ENCODE measurements at regions not wholly inside any gene's neighbourhood (a gene's known extent, or its start where the extent isn't known, plus 50 kb on each side); places are given as distances from the start of the nearest gene placed in this dataset.
A peak's percentile ranks its signal among the peaks of the same experiment; 100 is the strongest.

DNA sequence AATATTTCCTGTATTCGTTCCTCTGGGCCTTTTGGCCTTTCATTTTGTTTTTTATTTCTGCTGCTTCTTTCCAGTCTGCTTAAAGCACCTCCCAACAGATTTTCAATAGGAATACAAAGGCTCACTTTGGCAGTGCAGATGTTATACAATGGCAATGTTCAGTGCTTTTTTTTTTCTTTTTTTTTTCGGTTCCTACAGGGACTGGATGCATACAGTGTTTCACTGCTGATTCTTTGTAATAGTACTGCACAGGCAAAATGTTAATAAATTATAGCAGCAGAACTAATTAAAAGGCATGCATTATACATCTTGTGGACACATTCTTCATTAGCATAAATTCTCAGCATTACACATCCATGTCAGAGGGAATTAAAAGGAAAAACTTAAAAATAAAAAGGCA lies 356.6 kb upstream of the C9orf72 start:
- no peak for DNase-seq

DNA sequence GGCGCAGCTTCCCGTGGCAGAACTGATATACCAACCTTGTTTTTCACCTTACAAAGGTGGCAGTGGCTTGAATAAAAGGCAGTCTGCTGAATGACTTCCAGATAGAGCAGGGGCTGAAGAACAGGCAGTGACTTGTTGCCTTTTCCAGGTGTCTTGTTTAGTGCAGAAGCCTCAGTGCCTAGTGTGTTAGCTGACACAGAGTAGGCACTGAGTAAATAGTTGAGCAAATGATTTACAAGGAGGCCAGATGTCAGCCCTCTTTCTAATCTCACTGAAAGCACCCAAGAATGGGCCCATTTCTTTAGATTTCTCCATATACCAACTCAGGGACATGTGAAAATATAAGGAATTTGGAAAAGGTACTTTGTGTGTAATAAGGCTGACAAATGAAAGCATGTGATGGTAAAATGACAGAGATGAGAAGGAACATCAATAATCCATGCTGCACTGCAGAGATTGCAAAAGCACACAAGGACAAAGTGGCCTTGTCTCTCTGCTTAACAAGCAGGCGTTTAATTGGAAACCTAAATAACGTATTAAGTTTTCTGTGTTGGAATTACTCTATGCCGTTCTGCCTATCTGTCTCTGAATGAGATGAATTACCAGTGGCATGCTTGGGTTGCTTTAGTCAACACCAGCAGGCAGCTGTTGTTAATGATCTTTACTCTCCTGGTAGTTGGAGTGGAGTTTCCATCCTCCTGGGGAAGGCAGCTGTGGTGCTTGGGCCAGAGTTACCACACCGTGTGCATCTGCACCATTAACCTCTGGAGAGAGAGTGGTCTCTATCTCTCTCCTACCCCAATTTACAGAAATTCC lies 360.1 kb upstream of the C9orf72 start:
- DNase-seq: no peak

DNA sequence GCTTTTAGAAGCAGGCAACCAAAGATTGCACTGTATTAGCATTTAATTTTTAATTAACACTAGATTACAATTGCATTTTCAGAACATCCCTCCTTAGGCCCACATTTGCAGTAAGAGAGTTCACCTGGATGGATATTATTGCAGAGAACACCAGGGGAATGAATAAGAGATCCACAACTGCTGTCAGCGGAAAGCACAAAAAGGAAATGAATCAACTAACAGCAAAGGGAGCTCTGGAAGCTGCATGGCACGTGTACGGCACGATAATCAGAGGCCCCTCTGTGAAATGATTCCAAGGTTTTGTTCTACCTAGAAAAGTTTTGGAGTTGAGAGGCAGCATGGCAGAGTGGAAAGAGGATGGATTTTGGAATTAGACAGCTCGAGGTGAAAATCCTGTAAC lies 361.2 kb upstream of the C9orf72 start:
- no peak for DNase-seq

DNA sequence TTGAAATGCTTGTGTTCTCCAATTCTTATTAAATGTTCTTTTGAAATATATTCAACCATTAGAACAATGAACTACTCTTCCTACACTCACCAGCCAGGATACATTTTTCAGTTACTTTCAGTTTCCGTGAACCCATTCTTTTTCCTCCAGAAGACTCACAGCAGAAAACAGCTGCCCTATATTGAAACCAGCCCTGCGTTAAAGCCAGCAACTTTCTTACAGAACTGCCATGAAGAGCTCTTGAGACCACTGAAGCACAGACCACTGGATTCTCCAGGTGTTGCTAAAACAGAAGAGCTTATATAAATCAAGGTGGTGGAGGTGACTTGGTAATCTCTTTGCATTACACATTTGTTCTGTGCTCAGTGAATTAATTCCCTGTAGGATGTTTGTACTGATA lies 365.9 kb upstream of the C9orf72 start:
- no peak for DNase-seq

DNA sequence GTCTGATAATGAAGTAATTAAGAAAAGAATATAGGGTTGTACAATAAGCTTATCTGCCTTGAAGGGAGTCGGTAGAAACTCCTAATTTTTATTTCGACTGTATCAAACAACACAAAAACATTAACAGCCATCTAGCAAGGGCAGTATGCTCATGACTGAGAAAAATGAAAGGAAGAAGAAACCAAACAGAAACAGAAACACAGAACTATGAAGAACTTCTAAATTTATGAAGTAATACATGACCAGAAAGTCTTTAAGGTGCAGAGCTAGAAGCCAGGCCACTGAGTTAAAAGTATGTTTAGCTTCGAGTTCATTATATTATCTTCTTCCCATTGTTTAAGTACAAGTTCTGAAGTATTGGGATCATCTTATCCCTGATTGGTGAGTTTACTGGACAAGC lies 367.3 kb upstream of the C9orf72 start:
- DNase-seq: no peak

DNA sequence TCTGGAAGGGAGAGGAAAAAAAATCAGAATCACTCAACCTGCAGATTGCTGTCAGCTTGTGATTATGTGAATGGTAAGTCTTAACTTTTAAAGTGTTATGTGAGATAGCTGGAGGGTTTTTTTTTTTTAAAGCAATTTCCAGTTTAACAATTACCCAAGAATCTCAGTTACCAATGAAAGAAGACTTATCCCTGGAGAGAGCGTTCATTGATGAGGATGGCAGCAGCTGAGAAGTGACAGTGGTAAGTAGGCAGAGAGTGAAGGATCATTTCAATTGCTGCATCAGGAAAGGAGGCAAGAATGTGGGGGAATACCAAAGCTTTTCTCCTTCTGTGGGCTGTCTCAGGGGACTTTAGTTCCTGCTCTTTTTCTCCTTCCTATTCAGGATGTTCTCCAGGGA lies 370.2 kb upstream of the C9orf72 start:
- no peak for DNase-seq

DNA sequence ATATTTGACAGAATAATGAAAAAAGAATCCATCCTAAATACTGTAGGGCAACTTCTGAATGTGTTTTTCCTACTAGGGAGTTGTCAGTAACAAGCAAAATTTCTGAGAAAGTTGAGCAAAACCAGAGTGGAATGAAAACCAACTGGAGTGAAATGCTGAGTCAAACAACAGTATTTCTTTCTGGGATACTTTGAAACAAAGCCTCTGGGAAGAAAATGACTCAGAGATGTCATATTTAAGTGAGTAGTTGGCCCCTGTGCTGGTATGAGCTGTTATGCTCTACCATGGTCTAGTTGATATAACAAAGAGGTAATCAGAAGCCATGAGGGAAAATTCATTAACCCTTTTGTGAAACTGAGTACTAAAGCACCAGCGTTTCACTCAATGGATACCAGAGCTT lies 372.1 kb upstream of the C9orf72 start:
- DNase-seq: no peak

DNA sequence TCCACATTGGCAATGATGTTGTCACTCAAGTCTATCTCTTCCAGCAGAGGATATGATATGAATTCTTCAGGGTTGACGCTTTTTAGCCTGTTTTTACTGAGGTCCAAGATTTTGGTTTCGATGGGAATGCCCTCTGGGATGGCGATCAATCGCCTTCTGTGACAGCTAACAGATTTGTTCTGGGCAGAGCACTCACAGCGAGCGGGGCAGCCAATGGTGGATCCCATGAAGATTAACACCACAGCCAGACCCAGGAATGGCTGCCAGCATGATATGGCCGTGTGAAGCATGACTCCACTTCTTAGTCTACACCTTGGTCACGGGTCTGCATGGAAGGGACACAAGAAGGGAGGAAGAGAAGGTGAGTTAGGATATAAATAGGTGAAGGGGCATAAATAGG lies 377.1 kb upstream of the C9orf72 start:
- no peak for DNase-seq

DNA sequence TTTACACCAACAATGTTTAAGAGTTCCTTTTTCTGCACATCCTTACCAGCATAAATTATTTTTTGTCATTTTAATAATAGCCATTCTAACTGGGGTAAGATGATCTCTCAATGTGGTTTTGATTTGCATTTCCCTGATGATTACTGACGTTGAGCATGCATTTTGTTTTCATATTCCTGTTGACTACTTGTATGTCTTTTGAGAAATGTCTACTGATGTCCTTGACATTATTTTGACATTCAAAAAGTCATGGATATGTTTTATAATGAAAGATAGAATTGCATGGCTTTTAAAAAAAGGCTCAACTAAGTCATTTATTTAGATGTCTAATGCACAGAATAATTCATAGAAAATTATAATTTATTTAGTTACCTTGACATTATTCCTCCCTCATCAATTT lies 381.6 kb upstream of the C9orf72 start:
- no peak for DNase-seq

DNA sequence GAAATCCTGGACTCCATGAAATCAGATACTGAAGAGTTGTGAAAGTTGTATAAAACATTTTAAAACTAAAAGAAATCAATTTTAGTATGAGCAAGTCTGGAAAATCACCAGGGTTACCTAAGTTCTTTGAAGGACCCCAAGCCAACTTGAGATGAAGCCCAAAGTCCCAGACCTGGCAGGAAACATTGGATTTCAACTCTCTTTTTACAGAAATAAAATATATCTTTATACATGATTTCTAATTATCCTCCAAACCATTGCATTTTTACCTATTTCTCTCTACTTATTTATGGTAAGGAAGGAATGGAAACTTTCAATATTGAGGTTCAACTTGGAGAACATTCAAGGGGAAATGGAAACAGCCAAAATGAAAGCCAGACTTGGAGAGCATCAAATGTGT lies 390.6 kb upstream of the C9orf72 start:
- DNase-seq: no peak

DNA sequence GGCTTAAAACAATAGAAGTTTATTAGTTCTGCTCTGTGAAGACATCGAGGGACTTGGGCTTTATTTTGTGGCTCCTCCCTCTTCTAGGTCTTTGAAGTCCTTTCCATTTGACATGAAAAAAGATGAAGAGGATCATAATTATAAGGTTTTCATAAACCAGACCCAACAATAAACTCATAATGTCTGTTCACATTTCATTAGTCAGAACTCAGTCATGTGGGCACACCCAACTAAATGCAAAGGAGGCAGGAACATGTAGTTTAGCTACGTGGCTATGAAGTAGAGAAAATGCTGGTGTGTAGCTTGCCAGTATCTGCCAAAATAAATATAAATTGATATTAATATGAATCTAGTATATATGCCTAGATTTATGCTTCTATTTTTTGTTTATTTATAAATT lies 393.9 kb upstream of the C9orf72 start:
- no peak for DNase-seq

DNA sequence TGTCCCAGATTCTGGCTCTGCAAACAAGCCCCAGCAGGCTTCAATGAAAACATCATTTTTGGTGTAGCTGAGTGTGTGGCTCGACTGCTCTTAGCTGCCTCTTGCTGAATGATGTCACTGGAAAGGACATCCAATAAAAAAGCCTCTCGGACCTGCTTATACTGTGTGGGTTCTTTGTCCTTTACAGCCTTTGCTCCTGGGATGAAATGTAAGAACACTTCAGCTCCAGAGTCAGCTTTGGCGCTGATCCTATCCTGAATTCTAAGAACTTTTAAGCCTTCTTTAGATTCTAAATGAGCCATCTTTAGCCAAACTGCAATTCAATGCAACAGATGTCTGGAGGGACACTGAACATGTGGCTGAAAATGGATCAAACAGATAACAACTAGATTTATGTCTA lies 404.6 kb upstream of the C9orf72 start:
- DNase-seq: no peak

DNA sequence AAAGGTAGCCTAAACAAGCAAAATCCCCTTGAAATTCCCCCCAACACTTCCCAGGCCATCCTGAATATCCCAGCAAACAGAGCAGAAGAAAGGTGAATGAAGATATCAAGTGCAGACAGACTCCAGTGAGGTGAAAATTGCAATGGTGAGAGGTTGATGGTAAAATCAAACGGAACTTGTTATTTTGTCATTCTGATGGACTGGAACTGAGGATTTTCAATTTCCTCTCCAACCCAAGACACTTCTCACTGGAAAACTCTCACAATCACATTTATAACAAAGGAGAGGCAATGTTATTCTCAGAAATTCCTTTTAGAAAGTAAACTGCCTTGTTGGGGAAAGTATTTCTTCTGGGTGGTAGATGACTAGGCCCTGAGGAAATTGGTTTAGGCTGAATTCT lies 412.4 kb upstream of the C9orf72 start:
- no peak for DNase-seq

DNA sequence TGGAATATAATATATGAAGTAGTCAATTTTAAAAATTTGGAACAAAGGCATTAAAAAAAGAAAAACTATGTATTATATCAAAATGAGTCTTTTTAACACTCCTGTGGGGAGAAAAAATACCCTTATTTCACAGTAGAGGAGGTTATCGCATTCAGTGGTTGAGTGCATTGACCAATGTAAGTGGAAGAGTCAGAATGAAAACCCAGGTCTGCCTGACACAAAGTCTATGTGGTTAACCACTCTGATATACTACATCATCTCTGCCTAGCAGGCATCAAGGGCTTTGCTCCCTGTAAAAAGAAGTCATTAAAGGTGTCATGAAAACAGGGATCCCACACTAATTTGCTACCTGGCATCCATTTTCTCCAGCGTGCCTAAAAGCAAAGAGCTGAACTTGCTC lies 417.2 kb upstream of the C9orf72 start:
- DNase-seq: no peak

DNA sequence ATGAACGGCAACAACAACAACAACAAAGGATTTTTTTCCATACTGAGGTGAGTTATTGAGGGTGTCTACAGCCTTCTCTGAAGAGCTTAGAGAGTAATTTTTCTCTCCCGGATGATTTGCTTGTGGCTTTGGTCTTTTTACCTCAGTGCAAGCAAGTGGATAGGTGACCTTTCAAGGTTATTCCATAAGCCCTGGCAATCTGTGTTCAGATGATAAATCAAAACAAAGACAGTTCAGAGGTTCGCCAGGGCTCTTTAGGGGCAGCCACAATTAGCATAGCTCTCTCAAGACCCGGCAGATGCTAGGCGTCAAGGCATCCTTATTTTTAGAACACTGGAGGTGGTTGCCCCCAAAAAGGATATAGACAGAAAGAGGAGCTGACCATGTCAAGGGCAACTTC lies 417.9 kb upstream of the C9orf72 start:
- no peak for DNase-seq

DNA sequence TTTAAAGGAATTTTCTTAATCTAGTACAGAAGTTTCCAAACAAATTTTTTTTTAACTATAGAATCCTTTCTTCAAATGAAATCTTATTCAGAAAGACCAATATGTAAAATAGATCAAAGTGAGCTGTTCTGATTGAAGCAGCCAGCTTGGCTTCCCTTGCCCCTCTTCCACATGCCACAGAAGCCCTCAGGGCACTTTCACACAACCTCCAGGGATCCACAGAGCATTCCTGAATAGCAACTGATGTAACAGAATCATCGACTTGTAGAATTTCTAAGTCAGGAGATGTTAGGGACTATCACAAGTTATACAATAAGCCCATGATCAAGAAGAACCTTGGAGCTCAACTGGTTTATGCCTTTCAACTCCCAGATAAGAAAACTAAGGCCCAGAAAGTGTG lies 427.8 kb upstream of the C9orf72 start:
- DNase-seq: no peak

DNA sequence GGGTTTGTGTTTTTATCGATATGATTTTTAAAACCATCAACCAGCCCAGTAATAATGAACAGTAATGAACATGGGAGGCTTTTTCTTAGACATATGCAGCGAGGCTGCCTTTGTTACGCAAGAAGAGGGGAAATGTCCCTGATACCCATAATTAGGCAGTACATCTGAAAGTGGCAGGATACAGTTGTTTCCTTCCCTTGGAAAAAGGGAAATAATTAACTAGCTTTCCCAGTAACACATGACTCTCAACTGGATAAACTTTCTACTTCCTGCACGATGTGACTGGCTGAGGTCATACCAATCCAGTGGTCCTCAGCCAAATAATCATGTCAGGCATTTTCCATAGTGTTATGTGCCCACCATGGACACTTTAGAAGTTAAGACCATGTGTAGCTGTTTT lies 431.6 kb upstream of the C9orf72 start:
- no peak for DNase-seq

DNA sequence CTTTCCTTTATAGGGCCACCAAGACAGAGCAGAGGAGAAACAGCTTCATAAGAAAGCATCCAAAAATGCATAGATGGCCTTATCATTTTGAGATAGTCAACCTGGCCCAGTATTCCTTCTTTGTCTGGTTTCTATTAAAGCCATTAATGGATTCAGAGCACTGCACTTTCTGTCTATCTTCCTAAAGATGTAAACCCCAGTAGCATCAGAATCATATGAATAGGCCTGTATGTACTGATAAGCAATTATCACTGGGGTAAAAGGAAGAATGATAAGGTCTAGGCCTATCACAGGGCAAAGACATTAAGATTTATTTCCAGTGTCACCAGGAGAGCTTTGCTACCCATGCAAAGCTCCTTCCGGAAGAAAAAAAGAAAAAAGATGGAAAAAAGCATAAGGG lies 432.5 kb upstream of the C9orf72 start:
- no peak for DNase-seq

DNA sequence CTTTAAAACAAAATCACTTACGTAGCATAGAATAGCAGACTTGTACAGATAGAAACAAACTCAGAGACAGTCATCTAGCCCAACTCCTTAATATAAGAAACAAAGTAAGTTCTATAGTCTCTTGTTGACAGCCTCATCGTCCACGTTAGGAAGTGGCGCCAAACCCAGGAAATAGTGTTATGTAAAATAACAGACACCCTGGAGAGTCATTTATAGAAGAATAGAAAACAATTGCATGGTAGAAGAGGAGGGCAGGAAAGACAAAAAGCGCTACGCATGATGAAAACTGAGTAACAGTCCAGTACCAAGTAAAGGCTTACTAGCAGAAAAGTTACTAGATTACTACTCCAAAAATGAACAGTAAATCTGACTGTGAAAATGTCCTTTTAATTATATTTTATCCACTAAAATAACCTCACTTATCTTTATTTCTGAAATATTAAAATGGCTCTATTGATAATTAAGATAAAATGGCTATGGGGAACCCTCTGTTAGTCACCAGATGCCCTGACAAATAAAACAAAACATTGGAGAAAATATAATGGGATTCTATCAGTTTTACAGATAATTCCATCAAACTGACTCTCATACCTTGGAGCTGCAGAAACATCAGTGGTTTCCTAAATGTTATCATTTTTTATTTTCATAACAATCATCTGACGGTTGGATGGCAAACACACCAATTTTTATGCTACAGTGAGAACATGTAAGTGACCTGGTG lies 434.0 kb upstream of the C9orf72 start:
- no peak for DNase-seq

DNA sequence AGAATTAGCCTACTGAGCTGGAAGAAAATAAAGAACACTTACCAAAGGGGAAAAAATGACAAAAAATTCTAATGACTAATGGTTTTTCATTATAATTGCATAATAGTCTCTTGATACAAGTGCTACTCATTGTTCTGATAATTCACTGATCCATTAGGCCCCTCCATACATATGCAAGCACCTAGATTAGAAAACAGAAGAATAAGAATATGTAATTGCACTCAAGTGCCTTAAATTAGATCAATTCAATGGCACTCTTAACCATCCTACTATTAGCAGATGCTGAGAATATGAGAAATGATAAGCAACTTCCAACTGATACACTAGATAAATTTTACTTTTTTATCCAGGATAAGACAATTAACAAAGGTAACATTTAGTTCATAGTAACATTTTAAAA lies 440.9 kb upstream of the C9orf72 start:
- no peak for DNase-seq

DNA sequence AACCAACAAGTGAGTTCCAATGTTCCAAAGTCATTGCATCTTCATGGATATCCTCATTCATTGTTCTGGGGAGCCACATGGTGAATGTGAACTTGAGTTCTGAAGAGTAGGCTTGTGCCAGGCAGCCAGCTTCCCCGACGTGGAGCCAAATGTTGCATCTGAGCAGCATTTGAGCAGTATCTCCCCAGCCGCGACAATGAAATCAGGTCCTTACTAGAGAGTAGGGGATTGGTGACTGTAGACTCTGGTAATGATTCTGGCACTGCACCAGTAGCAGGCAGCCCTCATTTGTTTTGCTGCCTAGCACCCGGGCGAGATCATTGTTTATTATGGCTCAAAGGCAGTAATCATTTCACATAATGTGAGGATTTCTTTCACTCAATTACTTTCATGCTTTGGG lies 451.4 kb upstream of the C9orf72 start:
- DNase-seq: peak; percentile 88

DNA sequence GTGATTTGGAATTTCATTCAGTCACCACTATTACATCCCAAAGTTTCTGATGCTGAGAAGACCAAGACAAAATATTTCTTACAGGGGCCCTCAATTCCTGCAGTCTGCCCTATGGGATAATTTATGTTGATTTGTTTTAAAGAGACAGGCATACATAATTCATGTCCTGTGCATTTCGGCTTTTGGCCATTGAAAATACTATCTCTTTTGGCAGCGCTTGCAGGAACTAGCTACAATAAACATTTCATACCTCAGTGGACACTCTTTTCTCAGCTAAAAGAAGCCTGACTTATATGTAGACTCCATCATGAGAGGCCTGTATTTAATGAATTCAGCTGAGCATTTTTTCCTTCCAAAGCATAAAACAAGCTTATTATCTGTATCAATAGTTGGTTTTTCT lies 451.9 kb upstream of the C9orf72 start:
- no peak for DNase-seq

DNA sequence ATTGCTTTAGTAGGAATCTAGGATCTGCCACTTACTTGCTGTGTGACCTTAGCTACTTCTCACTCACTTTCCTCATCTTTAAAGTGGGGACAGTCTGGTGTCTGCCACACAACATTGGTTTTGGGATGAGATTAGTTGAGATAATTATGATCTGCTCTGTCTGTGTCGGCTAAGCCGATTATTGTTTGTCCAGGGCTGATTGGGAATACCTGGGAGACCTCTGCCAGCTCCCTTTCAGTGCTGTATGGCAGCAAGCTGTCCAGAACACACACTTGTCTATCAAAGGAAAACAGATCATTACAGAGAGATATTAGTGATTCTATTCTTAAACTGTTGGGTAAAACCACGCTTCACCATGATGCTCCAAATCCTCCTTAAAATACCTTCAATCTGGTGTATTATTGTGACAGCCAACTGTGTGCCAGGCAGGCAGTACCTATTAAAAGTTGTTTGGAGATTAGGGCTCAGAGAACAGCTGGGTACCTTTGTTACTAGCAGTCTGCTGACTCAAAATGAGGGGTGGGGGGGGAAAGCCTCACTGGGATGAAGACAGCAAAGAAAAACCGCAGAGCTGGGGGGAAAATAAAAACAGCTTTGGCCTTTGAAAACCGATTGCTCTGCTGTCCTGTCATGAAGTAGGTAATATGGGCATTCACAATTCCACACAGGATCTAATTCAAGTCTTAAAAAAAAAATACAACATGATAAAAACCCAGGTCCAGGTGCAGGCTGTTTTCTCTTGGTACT lies 458.4 kb upstream of the C9orf72 start:
- DNase-seq: no peak

DNA sequence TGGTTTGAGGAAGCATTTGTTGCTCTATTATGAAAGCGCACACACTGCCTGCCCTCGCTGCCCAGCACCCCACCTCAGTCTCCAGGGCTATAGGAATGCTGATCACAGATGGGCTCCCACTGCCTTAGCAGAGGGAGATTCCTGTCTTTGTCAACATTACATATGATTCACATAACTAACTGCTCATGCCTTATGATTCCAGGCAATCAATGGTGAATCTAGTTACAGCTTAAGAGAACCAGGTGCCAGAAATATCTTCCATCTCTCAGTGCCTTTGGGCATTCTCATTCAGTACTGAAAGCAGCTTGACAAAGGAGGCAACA lies 458.9 kb upstream of the C9orf72 start:
- DNase-seq: no peak
